WTC11 (cell line): ENCODE measurements at regions not wholly inside any gene's neighbourhood (a gene's known extent, or its start where the extent isn't known, plus 50 kb on each side); places are given as distances from the start of the nearest gene placed in this dataset.

Source experiments
- ATAC-seq: fragments of 200-7000 bp; cut with Tn5 transposase; 2 replicates; pipeline ENCODE4 v1.10.0; 2021; ENCODE audit warnings: mild to moderate bottlenecking, moderate library complexity
- CTCF ChIA-PET: fragments of 300-600 bp; sonication (Branson Sonifier 250); formaldehyde crosslinking; loops from one replicate; lab custom pipeline; 2021; ENCODE audit warnings: antibody characterized with exemption; lab: Charles Lee
- POLR2A ChIA-PET: fragments of 350-600 bp; sonication (Branson Sonifier 250); formaldehyde crosslinking; loops from one replicate; lab custom pipeline; 2021; ENCODE audit warnings: antibody characterized with exemption; lab: Charles Lee
- DNase-seq: peaks from one replicate; pipeline ENCODE4 v3.0.0; 2021; ENCODE audit warnings: low spot score
- H3K27ac Mint-ChIP-seq: 2 replicates; pipeline ENCODE4 v1.8.0; 2021; ENCODE audit warnings: mixed read lengths
- H3K27me3 Mint-ChIP-seq: 2 replicates; pipeline ENCODE4 v1.8.0; 2021; ENCODE audit warnings: low read depth, mild to moderate bottlenecking, moderate library complexity, mixed read lengths
- H3K36me3 Mint-ChIP-seq: 2 replicates; pipeline ENCODE4 v1.8.0; 2021; ENCODE audit warnings: mixed read lengths
- H3K4me1 Mint-ChIP-seq: 2 replicates; pipeline ENCODE4 v1.8.0; 2022; ENCODE audit warnings: mixed read lengths
- H3K4me3 Mint-ChIP-seq: 2 replicates; pipeline ENCODE4 v1.8.0; 2021; ENCODE audit warnings: mild to moderate bottlenecking, moderate library complexity, mixed read lengths
- H3K9me3 Mint-ChIP-seq: 2 replicates; pipeline ENCODE4 v1.8.0; 2021; ENCODE audit warnings: mixed read lengths
- CBFB ChIP-seq: sonication (generic); formaldehyde crosslinking; IDR thresholded peaks from 2 replicates; pipeline ENCODE4 v1.8.1; 2022; ENCODE audit warnings: mild to moderate bottlenecking, low read depth, missing genetic modification reagents
- FOXK1 ChIP-seq: sonication (generic); formaldehyde crosslinking; IDR thresholded peaks from 2 replicates; pipeline ENCODE4 v1.8.0; 2022; ENCODE audit warnings: mild to moderate bottlenecking, moderate library complexity, missing genetic modification reagents
- JAZF1 ChIP-seq: fragments of 250-450 bp; sonication (Bioruptor Pico); IDR thresholded peaks from 2 replicates; pipeline ENCODE4 v1.9.0; 2021; ENCODE audit warnings: moderate library complexity, mild to moderate bottlenecking, inconsistent platforms
- NR2C2 ChIP-seq: sonication (generic); formaldehyde crosslinking; IDR thresholded peaks from 2 replicates; pipeline ENCODE4 v1.8.0; 2022; ENCODE audit warnings: mild to moderate bottlenecking, missing genetic modification reagents
- OVOL2 ChIP-seq: fragments of 250-450 bp; sonication (Bioruptor Pico); IDR thresholded peaks from 2 replicates; pipeline ENCODE4 v1.9.0; 2021; ENCODE audit warnings: mild to moderate bottlenecking, borderline replicate concordance
- ZNF423 ChIP-seq: fragments of 250-450 bp; sonication (Bioruptor Pico); IDR thresholded peaks from 2 replicates; pipeline ENCODE4 v2.1.2; 2022; ENCODE audit warnings: mild to moderate bottlenecking, moderate library complexity
- TF ChIP-seq, protein P1 (sequence below): sonication (generic); formaldehyde crosslinking; IDR thresholded peaks from 2 replicates; pipeline ENCODE4 v1.8.1; 2023; ENCODE audit warnings: mild to moderate bottlenecking, missing genetic modification reagents
- TF ChIP-seq, protein P2 (sequence below): sonication (generic); formaldehyde crosslinking; IDR thresholded peaks from 2 replicates; pipeline ENCODE4 v1.8.0; 2022; ENCODE audit warnings: mild to moderate bottlenecking, missing genetic modification reagents
- TF ChIP-seq, protein P3 (sequence below): sonication (generic); formaldehyde crosslinking; IDR thresholded peaks from 2 replicates; pipeline ENCODE4 v1.8.1; 2023; ENCODE audit warnings: mild to moderate bottlenecking, missing genetic modification reagents, moderate library complexity
- TF ChIP-seq, protein P4 (sequence below): sonication (generic); formaldehyde crosslinking; conservative IDR thresholded peaks from 2 replicates; pipeline ENCODE4 v1.8.1; 2022; ENCODE audit warnings: mild to moderate bottlenecking, missing genetic modification reagents
- TF ChIP-seq, protein P5 (sequence below): sonication (generic); formaldehyde crosslinking; IDR thresholded peaks from 2 replicates; pipeline ENCODE4 v1.8.0; 2023; ENCODE audit warnings: missing genetic modification reagents
- TF ChIP-seq, protein P6 (sequence below): sonication (generic); formaldehyde crosslinking; IDR thresholded peaks from 2 replicates; pipeline ENCODE4 v1.8.0; 2022; ENCODE audit warnings: mild to moderate bottlenecking, missing genetic modification reagents
- TF ChIP-seq, protein P7 (sequence below): sonication (generic); formaldehyde crosslinking; IDR thresholded peaks from 2 replicates; pipeline ENCODE4 v1.8.1; 2022; ENCODE audit warnings: mild to moderate bottlenecking, moderate library complexity, missing genetic modification reagents
- TF ChIP-seq, protein P8 (sequence below): sonication (generic); formaldehyde crosslinking; IDR thresholded peaks from 2 replicates; pipeline ENCODE4 v1.8.1; 2022; ENCODE audit warnings: low read depth, mild to moderate bottlenecking, moderate library complexity, missing genetic modification reagents, borderline replicate concordance
- TF ChIP-seq, protein P9 (sequence below): fragments of 250-450 bp; sonication (Bioruptor Pico); IDR thresholded peaks from 2 replicates; pipeline ENCODE4 v1.9.0; 2021; ENCODE audit warnings: mild to moderate bottlenecking

DNA sequence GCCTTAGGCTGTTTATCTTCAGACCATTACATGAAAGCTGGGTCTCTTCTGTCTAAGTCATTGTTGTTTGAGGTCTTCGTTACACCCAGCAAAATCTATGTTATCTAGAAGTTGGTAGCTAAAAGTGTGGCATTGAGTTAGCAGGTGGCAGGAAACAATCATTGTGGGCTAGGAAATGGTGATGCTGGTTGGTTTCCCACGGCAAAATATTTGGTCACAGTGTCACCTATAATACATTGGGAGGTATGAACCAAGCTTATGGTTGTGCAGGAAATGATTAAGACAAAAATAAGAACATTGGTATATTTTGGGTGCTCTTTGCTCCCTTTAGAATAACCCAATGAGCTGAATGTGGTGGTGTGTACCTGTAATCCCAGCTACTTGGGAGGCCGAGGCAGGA is 169.7 kb downstream of the TRIM33 start (continued):
- TF ChIP-seq, protein P1, sequence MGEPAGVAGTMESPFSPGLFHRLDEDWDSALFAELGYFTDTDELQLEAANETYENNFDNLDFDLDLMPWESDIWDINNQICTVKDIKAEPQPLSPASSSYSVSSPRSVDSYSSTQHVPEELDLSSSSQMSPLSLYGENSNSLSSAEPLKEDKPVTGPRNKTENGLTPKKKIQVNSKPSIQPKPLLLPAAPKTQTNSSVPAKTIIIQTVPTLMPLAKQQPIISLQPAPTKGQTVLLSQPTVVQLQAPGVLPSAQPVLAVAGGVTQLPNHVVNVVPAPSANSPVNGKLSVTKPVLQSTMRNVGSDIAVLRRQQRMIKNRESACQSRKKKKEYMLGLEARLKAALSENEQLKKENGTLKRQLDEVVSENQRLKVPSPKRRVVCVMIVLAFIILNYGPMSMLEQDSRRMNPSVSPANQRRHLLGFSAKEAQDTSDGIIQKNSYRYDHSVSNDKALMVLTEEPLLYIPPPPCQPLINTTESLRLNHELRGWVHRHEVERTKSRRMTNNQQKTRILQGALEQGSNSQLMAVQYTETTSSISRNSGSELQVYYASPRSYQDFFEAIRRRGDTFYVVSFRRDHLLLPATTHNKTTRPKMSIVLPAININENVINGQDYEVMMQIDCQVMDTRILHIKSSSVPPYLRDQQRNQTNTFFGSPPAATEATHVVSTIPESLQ (CRISPR knock-in tag): no peak
- TF ChIP-seq, all 79 proteins: peak for 0

DNA sequence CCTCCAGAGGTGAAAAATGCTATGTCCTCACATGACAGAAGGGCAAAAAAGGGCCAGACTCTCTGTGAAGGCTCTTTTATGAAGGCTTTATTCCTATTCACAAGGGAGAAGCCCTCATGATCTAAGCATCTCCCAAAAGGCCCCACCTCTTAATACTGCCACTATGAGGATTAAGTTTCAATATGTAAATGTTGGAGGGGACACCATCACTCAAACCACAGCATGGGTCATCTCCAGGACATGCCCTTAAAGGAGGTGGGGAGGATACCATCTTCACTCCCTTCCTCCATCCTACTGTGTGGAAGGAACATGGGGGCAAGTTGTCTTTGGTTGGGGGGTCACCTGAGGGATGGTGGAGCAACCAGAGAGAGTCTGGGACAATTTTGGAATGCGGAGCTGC is 170.1 kb downstream of the TRIM33 start:
- ATAC-seq (no peak), DNase-seq (no peak)
- ChIA-PET POLR2A (no interaction called here), CTCF (no interaction called here)
- no peak for TF ChIP-seq FOXK1
- TF ChIP-seq, protein P2, sequence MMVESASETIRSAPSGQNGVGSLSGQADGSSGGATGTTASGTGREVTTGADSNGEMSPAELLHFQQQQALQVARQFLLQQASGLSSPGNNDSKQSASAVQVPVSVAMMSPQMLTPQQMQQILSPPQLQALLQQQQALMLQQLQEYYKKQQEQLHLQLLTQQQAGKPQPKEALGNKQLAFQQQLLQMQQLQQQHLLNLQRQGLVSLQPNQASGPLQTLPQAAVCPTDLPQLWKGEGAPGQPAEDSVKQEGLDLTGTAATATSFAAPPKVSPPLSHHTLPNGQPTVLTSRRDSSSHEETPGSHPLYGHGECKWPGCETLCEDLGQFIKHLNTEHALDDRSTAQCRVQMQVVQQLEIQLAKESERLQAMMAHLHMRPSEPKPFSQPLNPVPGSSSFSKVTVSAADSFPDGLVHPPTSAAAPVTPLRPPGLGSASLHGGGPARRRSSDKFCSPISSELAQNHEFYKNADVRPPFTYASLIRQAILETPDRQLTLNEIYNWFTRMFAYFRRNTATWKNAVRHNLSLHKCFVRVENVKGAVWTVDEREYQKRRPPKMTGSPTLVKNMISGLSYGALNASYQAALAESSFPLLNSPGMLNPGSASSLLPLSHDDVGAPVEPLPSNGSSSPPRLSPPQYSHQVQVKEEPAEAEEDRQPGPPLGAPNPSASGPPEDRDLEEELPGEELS: no peak
- TF ChIP-seq, protein P3, sequence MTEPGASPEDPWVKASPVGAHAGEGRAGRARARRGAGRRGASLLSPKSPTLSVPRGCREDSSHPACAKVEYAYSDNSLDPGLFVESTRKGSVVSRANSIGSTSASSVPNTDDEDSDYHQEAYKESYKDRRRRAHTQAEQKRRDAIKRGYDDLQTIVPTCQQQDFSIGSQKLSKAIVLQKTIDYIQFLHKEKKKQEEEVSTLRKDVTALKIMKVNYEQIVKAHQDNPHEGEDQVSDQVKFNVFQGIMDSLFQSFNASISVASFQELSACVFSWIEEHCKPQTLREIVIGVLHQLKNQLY (CRISPR knock-in tag): no peak
- Mint-ChIP-seq H3K27me3 (peaks cover 30% of the 10 kb centered on the region), H3K4me3 (no peak overlapping the region), H3K36me3 (no peaks in the 10 kb centered on the region), H3K4me1 (peaks cover 5% of the 10 kb centered on the region), H3K27ac (no peak overlapping the region), H3K9me3 (peaks cover 19% of the 10 kb centered on the region)

DNA sequence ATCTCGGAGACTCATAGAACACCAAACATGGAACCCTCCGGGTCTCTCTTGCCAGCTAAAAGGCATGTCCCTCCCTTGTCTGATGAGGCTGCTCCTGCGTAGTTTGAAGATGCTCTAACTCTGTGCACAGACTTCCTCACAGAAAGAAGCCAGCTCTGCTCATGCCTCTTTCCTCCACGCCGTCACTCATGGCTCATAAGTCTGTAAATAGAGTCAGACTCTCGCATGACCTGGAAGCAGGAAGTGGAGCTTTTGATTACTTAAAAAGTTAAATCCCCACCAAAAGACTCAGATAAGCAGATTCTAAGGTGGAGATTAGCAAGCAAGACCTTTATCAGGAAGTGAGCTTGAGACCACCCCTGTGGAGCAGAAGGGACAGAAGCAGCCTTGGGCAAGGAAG is 171.6 kb downstream of the TRIM33 start:
- DNase-seq (no peak), ATAC-seq (no peak)
- CTCF ChIA-PET: interaction anchor here (1.1 to 1.2 kb wide), 2 partner anchors 57 to 363 kb away, joined by 3 read pairs; no protein-coding TSS in a partner anchor
- POLR2A ChIA-PET: no interaction called here
- Mint-ChIP-seq H3K27me3 (peaks cover 25% of the 10 kb centered on the region), H3K36me3 (no peaks in the 10 kb centered on the region), H3K27ac (no peak overlapping the region), H3K4me3 (no peak overlapping the region), H3K9me3 (peaks cover 22% of the 10 kb centered on the region), H3K4me1 (no peaks in the 10 kb centered on the region)
- TF ChIP-seq CBFB: no peak
- TF ChIP-seq, protein P2: no peak
- TF ChIP-seq, protein P4, sequence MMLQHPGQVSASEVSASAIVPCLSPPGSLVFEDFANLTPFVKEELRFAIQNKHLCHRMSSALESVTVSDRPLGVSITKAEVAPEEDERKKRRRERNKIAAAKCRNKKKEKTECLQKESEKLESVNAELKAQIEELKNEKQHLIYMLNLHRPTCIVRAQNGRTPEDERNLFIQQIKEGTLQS (CRISPR knock-in tag): no peak
- TF ChIP-seq JAZF1: no peak
- no peak for TF ChIP-seq ZNF423 (CRISPR knock-in tag)
- TF ChIP-seq, protein P5, sequence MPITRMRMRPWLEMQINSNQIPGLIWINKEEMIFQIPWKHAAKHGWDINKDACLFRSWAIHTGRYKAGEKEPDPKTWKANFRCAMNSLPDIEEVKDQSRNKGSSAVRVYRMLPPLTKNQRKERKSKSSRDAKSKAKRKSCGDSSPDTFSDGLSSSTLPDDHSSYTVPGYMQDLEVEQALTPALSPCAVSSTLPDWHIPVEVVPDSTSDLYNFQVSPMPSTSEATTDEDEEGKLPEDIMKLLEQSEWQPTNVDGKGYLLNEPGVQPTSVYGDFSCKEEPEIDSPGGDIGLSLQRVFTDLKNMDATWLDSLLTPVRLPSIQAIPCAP (CRISPR knock-in tag): no peak
- TF ChIP-seq NR2C2 (CRISPR knock-in tag): no peak
- TF ChIP-seq, protein P6, sequence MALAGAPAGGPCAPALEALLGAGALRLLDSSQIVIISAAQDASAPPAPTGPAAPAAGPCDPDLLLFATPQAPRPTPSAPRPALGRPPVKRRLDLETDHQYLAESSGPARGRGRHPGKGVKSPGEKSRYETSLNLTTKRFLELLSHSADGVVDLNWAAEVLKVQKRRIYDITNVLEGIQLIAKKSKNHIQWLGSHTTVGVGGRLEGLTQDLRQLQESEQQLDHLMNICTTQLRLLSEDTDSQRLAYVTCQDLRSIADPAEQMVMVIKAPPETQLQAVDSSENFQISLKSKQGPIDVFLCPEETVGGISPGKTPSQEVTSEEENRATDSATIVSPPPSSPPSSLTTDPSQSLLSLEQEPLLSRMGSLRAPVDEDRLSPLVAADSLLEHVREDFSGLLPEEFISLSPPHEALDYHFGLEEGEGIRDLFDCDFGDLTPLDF (CRISPR knock-in tag): no peak
- TF ChIP-seq, protein P7, sequence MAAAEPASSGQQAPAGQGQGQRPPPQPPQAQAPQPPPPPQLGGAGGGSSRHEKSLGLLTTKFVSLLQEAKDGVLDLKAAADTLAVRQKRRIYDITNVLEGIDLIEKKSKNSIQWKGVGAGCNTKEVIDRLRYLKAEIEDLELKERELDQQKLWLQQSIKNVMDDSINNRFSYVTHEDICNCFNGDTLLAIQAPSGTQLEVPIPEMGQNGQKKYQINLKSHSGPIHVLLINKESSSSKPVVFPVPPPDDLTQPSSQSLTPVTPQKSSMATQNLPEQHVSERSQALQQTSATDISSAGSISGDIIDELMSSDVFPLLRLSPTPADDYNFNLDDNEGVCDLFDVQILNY (CRISPR knock-in tag): no peak
- TF ChIP-seq, protein P8, sequence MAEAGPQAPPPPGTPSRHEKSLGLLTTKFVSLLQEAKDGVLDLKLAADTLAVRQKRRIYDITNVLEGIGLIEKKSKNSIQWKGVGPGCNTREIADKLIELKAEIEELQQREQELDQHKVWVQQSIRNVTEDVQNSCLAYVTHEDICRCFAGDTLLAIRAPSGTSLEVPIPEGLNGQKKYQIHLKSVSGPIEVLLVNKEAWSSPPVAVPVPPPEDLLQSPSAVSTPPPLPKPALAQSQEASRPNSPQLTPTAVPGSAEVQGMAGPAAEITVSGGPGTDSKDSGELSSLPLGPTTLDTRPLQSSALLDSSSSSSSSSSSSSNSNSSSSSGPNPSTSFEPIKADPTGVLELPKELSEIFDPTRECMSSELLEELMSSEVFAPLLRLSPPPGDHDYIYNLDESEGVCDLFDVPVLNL: no peak
- TF ChIP-seq, protein P9, sequence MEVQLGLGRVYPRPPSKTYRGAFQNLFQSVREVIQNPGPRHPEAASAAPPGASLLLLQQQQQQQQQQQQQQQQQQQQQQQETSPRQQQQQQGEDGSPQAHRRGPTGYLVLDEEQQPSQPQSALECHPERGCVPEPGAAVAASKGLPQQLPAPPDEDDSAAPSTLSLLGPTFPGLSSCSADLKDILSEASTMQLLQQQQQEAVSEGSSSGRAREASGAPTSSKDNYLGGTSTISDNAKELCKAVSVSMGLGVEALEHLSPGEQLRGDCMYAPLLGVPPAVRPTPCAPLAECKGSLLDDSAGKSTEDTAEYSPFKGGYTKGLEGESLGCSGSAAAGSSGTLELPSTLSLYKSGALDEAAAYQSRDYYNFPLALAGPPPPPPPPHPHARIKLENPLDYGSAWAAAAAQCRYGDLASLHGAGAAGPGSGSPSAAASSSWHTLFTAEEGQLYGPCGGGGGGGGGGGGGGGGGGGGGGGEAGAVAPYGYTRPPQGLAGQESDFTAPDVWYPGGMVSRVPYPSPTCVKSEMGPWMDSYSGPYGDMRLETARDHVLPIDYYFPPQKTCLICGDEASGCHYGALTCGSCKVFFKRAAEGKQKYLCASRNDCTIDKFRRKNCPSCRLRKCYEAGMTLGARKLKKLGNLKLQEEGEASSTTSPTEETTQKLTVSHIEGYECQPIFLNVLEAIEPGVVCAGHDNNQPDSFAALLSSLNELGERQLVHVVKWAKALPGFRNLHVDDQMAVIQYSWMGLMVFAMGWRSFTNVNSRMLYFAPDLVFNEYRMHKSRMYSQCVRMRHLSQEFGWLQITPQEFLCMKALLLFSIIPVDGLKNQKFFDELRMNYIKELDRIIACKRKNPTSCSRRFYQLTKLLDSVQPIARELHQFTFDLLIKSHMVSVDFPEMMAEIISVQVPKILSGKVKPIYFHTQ (CRISPR knock-in tag): no peak
- no peak for TF ChIP-seq OVOL2 (CRISPR knock-in tag)
